IMR-90 (cell line): ENCODE measurements at regions not wholly inside any gene's neighbourhood (a gene's known extent, or its start where the extent isn't known, plus 50 kb on each side); places are given as distances from the start of the nearest gene placed in this dataset.

ENCODE experiments used
- ATAC-seq: fragments of 200-7000 bp; cut with Tn5 transposase; 2 replicates; pipeline ENCODE4 v1.9.1; 2020; ENCODE audit warnings: low read depth, mild to moderate bottlenecking, moderate library complexity
- BruUV-seq: library from RNA; stranded (reverse); fragments of 400-500 nt; replicated peaks from 2 replicates; lab custom pipeline; 2021; lab: Mats Ljungman, UMichigan
- CTCF ChIA-PET: fragments of 300-600 bp; formaldehyde crosslinking; extraction: SDS; loops from one replicate; lab custom pipeline; 2021; ENCODE audit warnings: antibody characterized with exemption; lab: Yijun Ruan, JAX
- POLR2A ChIA-PET: fragments of 300-600 bp; sonication (Branson Sonifier 250); formaldehyde crosslinking; loops from one replicate; lab custom pipeline; 2022; ENCODE audit warnings: antibody characterized with exemption; ENCODE audit not compliant: unreplicated experiment; lab: Charles Lee
- DNase-seq: peaks from one replicate; pipeline ENCODE4 v3.0.0; 2013
- H2AFZ ChIP-seq: replicated peaks from 2 replicates; pipeline ENCODE3; 2013; ENCODE audit warnings: low read length, mild to moderate bottlenecking; ENCODE audit not compliant: poor library complexity
- H2AK5ac ChIP-seq: 2 replicates; pipeline ENCODE4 v1.6.1; 2013; ENCODE audit warnings: low read depth, low read length, inconsistent platforms
- H2AK9ac ChIP-seq: replicated peaks from 2 replicates; pipeline ENCODE3; 2013; ENCODE audit warnings: mild to moderate bottlenecking, low read depth, low read length, moderate library complexity; ENCODE audit not compliant: poor library complexity
- H2BK120ac ChIP-seq: 2 replicates; pipeline ENCODE4 v1.6.1; 2013; ENCODE audit warnings: low read depth, low read length, inconsistent platforms
- H2BK15ac ChIP-seq: 3 replicates; pipeline ENCODE4 v1.6.1; 2013; ENCODE audit warnings: low read depth, low read length, inconsistent platforms
- H2BK20ac ChIP-seq: 2 replicates; pipeline ENCODE4 v1.6.1; 2013; ENCODE audit warnings: low read depth, mild to moderate bottlenecking, inconsistent platforms, low read length, moderate library complexity
- H2BK5ac ChIP-seq: 2 replicates; pipeline ENCODE4 v1.6.1; 2013; ENCODE audit warnings: mild to moderate bottlenecking, low read depth, low read length, inconsistent platforms; ENCODE audit not compliant: poor library complexity, severe bottlenecking
- H3K14ac ChIP-seq: replicated peaks from 2 replicates; pipeline ENCODE4 v1.6.1; 2013; ENCODE audit warnings: low read depth, low read length, inconsistent platforms
- H3K18ac ChIP-seq: 2 replicates; pipeline ENCODE4 v1.6.1; 2013; ENCODE audit warnings: low read depth, low read length, control low read depth
- H3K23ac ChIP-seq: 2 replicates; pipeline ENCODE4 v1.6.1; 2013; ENCODE audit warnings: low read depth, low read length, inconsistent platforms
- H3K27ac ChIP-seq: 2 replicates; pipeline ENCODE4 v1.5.1; 2013; ENCODE audit warnings: mild to moderate bottlenecking, control low read depth, low read length; ENCODE audit not compliant: insufficient read depth
- H3K27me3 ChIP-seq: 2 replicates; pipeline ENCODE4 v1.6.1; 2013; ENCODE audit warnings: low read length; ENCODE audit not compliant: control insufficient read depth, insufficient read depth
- H3K36me3 ChIP-seq: 2 replicates; pipeline ENCODE4 v1.6.1; 2013; ENCODE audit warnings: low read length, mixed read lengths; ENCODE audit not compliant: control insufficient read depth, insufficient read depth
- H3K4ac ChIP-seq: 2 replicates; pipeline ENCODE4 v1.6.1; 2013; ENCODE audit warnings: low read depth, low read length, inconsistent platforms
- H3K4me1 ChIP-seq: 2 replicates; pipeline ENCODE4 v1.6.1; 2013; ENCODE audit warnings: low read length, mixed read lengths; ENCODE audit not compliant: control insufficient read depth, insufficient read depth
- H3K4me2 ChIP-seq: 2 replicates; pipeline ENCODE4 v1.6.1; 2013; ENCODE audit warnings: low read depth, mild to moderate bottlenecking, control low read depth, low read length, moderate library complexity
- H3K4me3 ChIP-seq: 2 replicates; pipeline ENCODE4 v1.5.1; 2013; ENCODE audit warnings: low read depth, mild to moderate bottlenecking, control low read depth, low read length, moderate library complexity; ENCODE audit not compliant: insufficient read depth
- H3K56ac ChIP-seq: 2 replicates; pipeline ENCODE4 v1.6.1; 2013; ENCODE audit warnings: low read length, inconsistent platforms; ENCODE audit not compliant: insufficient read depth; ENCODE audit errors: extremely low read depth
- H3K79me1 ChIP-seq, 2 experiments: 2 replicates each; pipeline ENCODE4 v1.6.1; 2013; ENCODE audit warnings: low read length in 2 of 2, inconsistent platforms in 1 of 2, low read depth in 1 of 2
- H3K9ac ChIP-seq: 2 replicates; pipeline ENCODE4 v1.6.1; 2013; ENCODE audit warnings: low read depth, low read length, control low read depth
- H3K9me1 ChIP-seq: 2 replicates; pipeline ENCODE4 v1.6.1; 2013; ENCODE audit warnings: low read length, inconsistent platforms; ENCODE audit not compliant: insufficient read depth
- H3K9me3 ChIP-seq: 2 replicates; pipeline ENCODE4 v1.6.1; 2013; ENCODE audit warnings: low read length; ENCODE audit not compliant: control insufficient read depth, insufficient read depth
- H4K20me1 ChIP-seq: 2 replicates; pipeline ENCODE4 v1.6.1; 2013; ENCODE audit warnings: low read length, inconsistent platforms; ENCODE audit not compliant: insufficient read depth
- H4K5ac ChIP-seq: 2 replicates; pipeline ENCODE4 v1.6.1; 2013; ENCODE audit warnings: mild to moderate bottlenecking, low read depth, low read length, control low read depth
- H4K8ac ChIP-seq, 2 experiments: 2 replicates each; pipeline ENCODE4 v1.6.1; 2013; ENCODE audit warnings: low read depth in 2 of 2, low read length in 2 of 2, control low read depth in 1 of 2, inconsistent platforms in 1 of 2
- H4K91ac ChIP-seq: 2 replicates; pipeline ENCODE4 v1.6.1; 2013; ENCODE audit warnings: low read depth, low read length, inconsistent platforms; ENCODE audit not compliant: insufficient read depth
- BHLHE40 ChIP-seq: fragments of 150-350 bp; IDR thresholded peaks from 2 replicates; pipeline ENCODE4 v1.6.1; 2016; ENCODE audit warnings: mild to moderate bottlenecking, low read depth, low read length
- CEBPB ChIP-seq: IDR thresholded peaks from 2 replicates; pipeline ENCODE4 v1.6.1; 2012; ENCODE audit warnings: low read depth, low read length, improper control_type of control experiment
- CHD1 ChIP-seq: IDR thresholded peaks from 2 replicates; pipeline ENCODE4 v1.6.1; 2012; ENCODE audit warnings: low read depth, low read length, improper control_type of control experiment
- FOS ChIP-seq: fragments of 150-350 bp; IDR thresholded peaks from 2 replicates; pipeline ENCODE4 v1.6.1; 2016; ENCODE audit warnings: low read depth, low read length
- MXI1 ChIP-seq: IDR thresholded peaks from 2 replicates; pipeline ENCODE4 v1.6.1; 2012; ENCODE audit warnings: low read depth, mild to moderate bottlenecking, low read length, moderate library complexity, borderline replicate concordance
- POLR2A ChIP-seq: IDR thresholded peaks from 2 replicates; pipeline ENCODE4 v1.6.1; 2012; ENCODE audit warnings: mild to moderate bottlenecking, low read depth, low read length
- RAD21 ChIP-seq: IDR thresholded peaks from 2 replicates; pipeline ENCODE4 v1.6.1; 2012; ENCODE audit warnings: low read length, improper control_type of control experiment
- RCOR1 ChIP-seq: IDR thresholded peaks from 2 replicates; pipeline ENCODE4 v1.6.1; 2012; ENCODE audit warnings: mild to moderate bottlenecking, low read length, improper control_type of control experiment; ENCODE audit not compliant: insufficient replicate concordance
- RFX5 ChIP-seq: IDR thresholded peaks from 2 replicates; pipeline ENCODE4 v1.8.0; 2012; ENCODE audit warnings: low read depth, mild to moderate bottlenecking, low read length, moderate library complexity
- dilution Hi-C: fragments of 300-500 bp; cut with HindIII; formaldehyde crosslinking; loops from one replicate; pipeline ENCODE4 v1.14.3; 2018; ENCODE audit warnings: low sequenced_read_pairs; ENCODE audit not compliant: unreplicated experiment
- in situ Hi-C: fragments of 300-500 bp; cut with MboI; formaldehyde crosslinking; loops from 3 replicates; pipeline ENCODE4 v1.14.3; 2019; ENCODE audit warnings: low sequenced_read_pairs, inconsistent platforms, mixed read lengths
- intact Hi-C: fragments of 100-400 bp; cut with micrococcal nuclease; formaldehyde crosslinking; loops from 2 replicates; pipeline ENCODE4 v1.10.0; 2022
- TF ChIP-seq, protein P1 (sequence below): fragments of 150-350 bp; IDR thresholded peaks from 2 replicates; pipeline ENCODE4 v1.6.1; 2017; ENCODE audit warnings: mild to moderate bottlenecking, antibody characterized with exemption, low read length, low read depth

- POLR2A ChIA-PET = no interaction called here
- no peak overlapping the region for H4K91ac ChIP-seq
- no peak overlapping the region for H3K56ac ChIP-seq
- H3K4me1 ChIP-seq = no peaks in the 10 kb centered on the region
- no peak overlapping the region for H2BK120ac ChIP-seq
- in situ Hi-C loops = no loop called here
- no peak overlapping the region for H2AK9ac ChIP-seq
- ATAC-seq (no peak), DNase-seq (no peak)
- H3K79me1 ChIP-seq = no peaks in the 10 kb centered on the region
- TF ChIP-seq RFX5 = no peak
- TF ChIP-seq, protein P1, sequence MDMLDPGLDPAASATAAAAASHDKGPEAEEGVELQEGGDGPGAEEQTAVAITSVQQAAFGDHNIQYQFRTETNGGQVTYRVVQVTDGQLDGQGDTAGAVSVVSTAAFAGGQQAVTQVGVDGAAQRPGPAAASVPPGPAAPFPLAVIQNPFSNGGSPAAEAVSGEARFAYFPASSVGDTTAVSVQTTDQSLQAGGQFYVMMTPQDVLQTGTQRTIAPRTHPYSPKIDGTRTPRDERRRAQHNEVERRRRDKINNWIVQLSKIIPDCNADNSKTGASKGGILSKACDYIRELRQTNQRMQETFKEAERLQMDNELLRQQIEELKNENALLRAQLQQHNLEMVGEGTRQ = no peak
- TF ChIP-seq BHLHE40 = no peak
- TF ChIP-seq CHD1 = no peak
- no peak for TF ChIP-seq MXI1
- no peak for TF ChIP-seq POLR2A
- no peak for TF ChIP-seq FOS
- no peak for TF ChIP-seq CEBPB
- no peak for TF ChIP-seq RAD21
- TF ChIP-seq RCOR1 = no peak
- H2BK15ac ChIP-seq = no peak overlapping the region
- BruUV-seq = no TSS peak
- no peaks in the 10 kb centered on the region for H3K36me3 ChIP-seq
- H3K27ac ChIP-seq = no peak overlapping the region
- dilution Hi-C loops = no loop called here
- no peaks in the 10 kb centered on the region for H4K20me1 ChIP-seq
- H3K14ac ChIP-seq = no peak overlapping the region
- no peak overlapping the region for H4K8ac ChIP-seq
- H3K9me3 ChIP-seq = no peaks in the 10 kb centered on the region
- H3K18ac ChIP-seq = no peak overlapping the region
- H3K4ac ChIP-seq = no peak overlapping the region
- H2BK20ac ChIP-seq = no peak overlapping the region
- no peak overlapping the region for H2AFZ ChIP-seq
- H2BK5ac ChIP-seq = no peak overlapping the region
- H2AK5ac ChIP-seq = no peak overlapping the region
- H3K9me1 ChIP-seq = no peaks in the 10 kb centered on the region
- intact Hi-C loops = no loop called here
- H3K9ac ChIP-seq = no peak overlapping the region
- no peak overlapping the region for H4K5ac ChIP-seq
- H3K23ac ChIP-seq = no peak overlapping the region
- H3K4me3 ChIP-seq = no peak overlapping the region
- no peak overlapping the region for H3K4me2 ChIP-seq
- CTCF ChIA-PET = no interaction called here
- no peaks in the 10 kb centered on the region for H3K27me3 ChIP-seq
Measured at GRCh38 chr1:57872913-57873312, 449.1 kb upstream of the DAB1 start.
